ENCODE measurements at regions not wholly inside any gene's neighbourhood (a gene's known extent, or its start where the extent isn't known, plus 50 kb on each side); places are given as distances from the start of the nearest gene placed in this dataset.
"Not testable (repeated sequence)": the region's sequence is repeated elsewhere in the genome, so short reads cannot be mapped to it uniquely, and the experiment has no call there.

GRCh38 chr3:158019897-158020296, 86.3 kb downstream of the SHOX2 start:
- not testable (repeated sequence) for TF ChIP-seq CTCF (conservative IDR thresholded peaks at IDR 0.05 in 1 of 2, IDR thresholded peaks at IDR 0.05 in 1 of 2; ENCODE audit: low read depth in 1 of 2, low read length in 2 of 2); EZH2 (IDR thresholded peaks at IDR 0.05; ENCODE audit: low read length, missing control alignments)
